Nephron progenitor cell (in vitro differentiated cells): ENCODE measurements at regions not wholly inside any gene's neighbourhood (a gene's known extent, or its start where the extent isn't known, plus 50 kb on each side); places are given as distances from the start of the nearest gene placed in this dataset.

Experiments
- DNase-seq: peaks from one replicate; pipeline ENCODE4 v3.0.0; 2021
- H3K27ac Mint-ChIP-seq: 2 replicates; pipeline ENCODE4 v1.8.0; 2021; ENCODE audit warnings: mild to moderate bottlenecking, moderate library complexity, mixed read lengths
- H3K27me3 Mint-ChIP-seq: 2 replicates; pipeline ENCODE4 v1.8.0; 2021; ENCODE audit warnings: mild to moderate bottlenecking, low read depth, mixed read lengths; ENCODE audit not compliant: poor library complexity
- H3K36me3 Mint-ChIP-seq: 2 replicates; pipeline ENCODE4 v1.8.0; 2021; ENCODE audit warnings: low read depth, mixed read lengths
- H3K4me1 Mint-ChIP-seq: 2 replicates; pipeline ENCODE4 v1.8.0; 2021; ENCODE audit warnings: mixed read lengths
- H3K4me3 Mint-ChIP-seq: 2 replicates; pipeline ENCODE4 v1.8.0; 2021; ENCODE audit warnings: mild to moderate bottlenecking, moderate library complexity, mixed read lengths
- H3K9me3 Mint-ChIP-seq: 2 replicates; pipeline ENCODE4 v1.8.0; 2021; ENCODE audit warnings: mild to moderate bottlenecking, moderate library complexity, mixed read lengths
- CTCF ChIP-seq: fragments of 200-600 bp; sonication (generic); IDR thresholded peaks from 2 replicates; pipeline ENCODE4 v1.5.0; 2021; ENCODE audit warnings: antibody characterized with exemption

GRCh38 chr22:49480331-49480730, 347.3 kb downstream of the BRD1 start:
- peaks cover 17% of the 10 kb centered on the region for H3K9me3 Mint-ChIP-seq
- H3K4me3 Mint-ChIP-seq: peak overlapping the region; percentile 41
- H3K27me3 Mint-ChIP-seq: peaks cover 54% of the 10 kb centered on the region
- H3K36me3 Mint-ChIP-seq: peaks cover 8% of the 10 kb centered on the region
- DNase-seq: no peak
- TF ChIP-seq CTCF: no peak
- H3K4me1 Mint-ChIP-seq: peaks cover 40% of the 10 kb centered on the region
- H3K27ac Mint-ChIP-seq: no peak overlapping the region

GRCh38 chr22:49479566-49479965, 348.1 kb downstream of the BRD1 start:
- TF ChIP-seq CTCF: no peak
- peaks cover 48% of the 10 kb centered on the region for H3K27me3 Mint-ChIP-seq
- H3K4me1 Mint-ChIP-seq: peaks cover 40% of the 10 kb centered on the region

GRCh38 chr22:49476800-49477400, 350.8 kb downstream of the BRD1 start:
- Mint-ChIP-seq H3K4me3 (no peak overlapping the region), H3K4me1 (peaks cover 27% of the 10 kb centered on the region)

More at GRCh38 chr22:49479566-49479965, 348.1 kb downstream of the BRD1 start:
- peaks cover 8% of the 10 kb centered on the region for H3K36me3 Mint-ChIP-seq
- no peak for DNase-seq
- H3K9me3 Mint-ChIP-seq: peaks cover 17% of the 10 kb centered on the region
- H3K27ac Mint-ChIP-seq: no peak overlapping the region
- no peak overlapping the region for H3K4me3 Mint-ChIP-seq

GRCh38 chr22:49476176-49476575, 351.5 kb downstream of the BRD1 start:
- Mint-ChIP-seq H3K9me3 (peaks cover 17% of the 10 kb centered on the region), H3K36me3 (peaks cover 8% of the 10 kb centered on the region), H3K4me3 (no peak overlapping the region), H3K4me1 (peaks cover 20% of the 10 kb centered on the region), H3K27me3 (peaks cover 26% of the 10 kb centered on the region), H3K27ac (no peak overlapping the region)
- no peak for DNase-seq
- TF ChIP-seq CTCF: no peak

More at GRCh38 chr22:49476800-49477400, 350.8 kb downstream of the BRD1 start:
- no peak overlapping the region for H3K27ac Mint-ChIP-seq
- no peak for DNase-seq
- TF ChIP-seq CTCF: no peak
- H3K36me3 Mint-ChIP-seq: peaks cover 8% of the 10 kb centered on the region
- peaks cover 17% of the 10 kb centered on the region for H3K9me3 Mint-ChIP-seq
- H3K27me3 Mint-ChIP-seq: peaks cover 33% of the 10 kb centered on the region

- DNase-seq: no peak
- H3K27ac Mint-ChIP-seq: no peak overlapping the region
- no peak for TF ChIP-seq CTCF
- no peak overlapping the region for H3K4me3 Mint-ChIP-seq
- H3K27me3 Mint-ChIP-seq: peaks cover 22% of the 10 kb centered on the region
- H3K9me3 Mint-ChIP-seq: peaks cover 17% of the 10 kb centered on the region
- H3K36me3 Mint-ChIP-seq: peaks cover 8% of the 10 kb centered on the region
- peaks cover 20% of the 10 kb centered on the region for H3K4me1 Mint-ChIP-seq
These were observed 352.4 kb downstream of the BRD1 start for GRCh38 chr22:49475253-49475652.

GRCh38 chr22:49473286-49473685, 354.4 kb downstream of the BRD1 start:
- peaks cover 17% of the 10 kb centered on the region for H3K27me3 Mint-ChIP-seq
- peaks cover 13% of the 10 kb centered on the region for H3K9me3 Mint-ChIP-seq
- no peak overlapping the region for H3K27ac Mint-ChIP-seq

More at GRCh38 chr22:49473286-49473685, 354.4 kb downstream of the BRD1 start:
- peaks cover 16% of the 10 kb centered on the region for H3K4me1 Mint-ChIP-seq
- H3K36me3 Mint-ChIP-seq: peaks cover 8% of the 10 kb centered on the region
- no peak for TF ChIP-seq CTCF
- no peak for DNase-seq
- H3K4me3 Mint-ChIP-seq: no peak overlapping the region
